ENCODE measurements at regions not wholly inside any gene's neighbourhood (a gene's known extent, or its start where the extent isn't known, plus 50 kb on each side); places are given as distances from the start of the nearest gene placed in this dataset.
A peak's percentile ranks its signal among the peaks of the same experiment; 100 is the strongest.

GRCh38 chr12:124123296-124124000 is 150.4 kb downstream of the ZNF664 start:
- no peak for TF ChIP-seq CTCF (IDR thresholded peaks at IDR 0.05; ENCODE audit: unreplicated experiment)
- Mint-ChIP-seq H3K9me3 (ENCODE audit: unreplicated experiment) (no peaks in the 10 kb centered on the region), H3K27ac (ENCODE audit: low read depth, unreplicated experiment) (no peak overlapping the region), H3K27me3 (ENCODE audit: insufficient read depth, unreplicated experiment) (no peaks in the 10 kb centered on the region), H3K4me3 (ENCODE audit: unreplicated experiment) (no peak overlapping the region), H3K36me3 (ENCODE audit: insufficient read depth, unreplicated experiment) (no peaks in the 10 kb centered on the region), H3K4me1 (ENCODE audit: insufficient read depth, unreplicated experiment) (peaks cover 13% of the 10 kb centered on the region)
- no TSS peak for BruUV-seq (replicated peaks)
- intact Hi-C loops (cut with micrococcal nuclease), result no loop called here
- ChIA-PET CTCF (interaction anchor here (0.5 to 0.6 kb wide), 3 partner anchors 54 to 794 kb away, joined by 3 to 7 read pairs (median 3); no protein-coding TSS in a partner anchor), POLR2A (no interaction called here)
- DNase-seq (ENCODE audit: unreplicated experiment), result no peak

GRCh38 chr12:124125203-124125871 is 152.3 kb downstream of the ZNF664 start:
- POLR2A ChIA-PET, result interaction anchor here (0.5 to 0.7 kb wide), 2 partner anchors 18 to 584 kb away, joined by 3 read pairs; no protein-coding TSS in a partner anchor
- Mint-ChIP-seq H3K27me3 (ENCODE audit: insufficient read depth, unreplicated experiment) (no peaks in the 10 kb centered on the region), H3K4me3 (ENCODE audit: unreplicated experiment) (no peak overlapping the region), H3K4me1 (ENCODE audit: insufficient read depth, unreplicated experiment) (peaks cover 13% of the 10 kb centered on the region), H3K36me3 (ENCODE audit: insufficient read depth, unreplicated experiment) (no peaks in the 10 kb centered on the region), H3K9me3 (ENCODE audit: unreplicated experiment) (no peaks in the 10 kb centered on the region), H3K27ac (ENCODE audit: low read depth, unreplicated experiment) (peak overlapping the region; percentile 55)
- DNase-seq (ENCODE audit: unreplicated experiment), result peak; percentile 56
- TF ChIP-seq CTCF (IDR thresholded peaks at IDR 0.05; ENCODE audit: unreplicated experiment), result no peak
- no TSS peak for BruUV-seq (replicated peaks)
- CTCF ChIA-PET, result interaction anchor here (0.6 kb wide), 1 partner anchor 13 kb away, joined by 4 read pairs; no protein-coding TSS in a partner anchor
- intact Hi-C loops (cut with micrococcal nuclease), result no loop called here

GRCh38 chr12:124126950-124127655 is 154.1 kb downstream of the ZNF664 start:
- BruUV-seq (replicated peaks), result no TSS peak
- Mint-ChIP-seq H3K4me1 (ENCODE audit: insufficient read depth, unreplicated experiment) (peaks cover 13% of the 10 kb centered on the region), H3K36me3 (ENCODE audit: insufficient read depth, unreplicated experiment) (no peaks in the 10 kb centered on the region), H3K9me3 (ENCODE audit: unreplicated experiment) (no peaks in the 10 kb centered on the region), H3K27me3 (ENCODE audit: insufficient read depth, unreplicated experiment) (no peaks in the 10 kb centered on the region), H3K27ac (ENCODE audit: low read depth, unreplicated experiment) (no peak overlapping the region), H3K4me3 (ENCODE audit: unreplicated experiment) (no peak overlapping the region)
- intact Hi-C loops (cut with micrococcal nuclease), result no loop called here
- ChIA-PET POLR2A (interaction anchor here (0.6 kb wide), 1 partner anchor 98 kb away, joined by 5 read pairs; no protein-coding TSS in a partner anchor), CTCF (no interaction called here)
- no peak for DNase-seq (ENCODE audit: unreplicated experiment)
- TF ChIP-seq CTCF (IDR thresholded peaks at IDR 0.05; ENCODE audit: unreplicated experiment), result no peak

- no peak overlapping the region for H3K27ac Mint-ChIP-seq (ENCODE audit: low read depth, unreplicated experiment)
- no peaks in the 10 kb centered on the region for H3K9me3 Mint-ChIP-seq (ENCODE audit: unreplicated experiment)
- ChIA-PET CTCF (no interaction called here), POLR2A (no interaction called here)
- H3K4me3 Mint-ChIP-seq (ENCODE audit: unreplicated experiment), result no peak overlapping the region
- BruUV-seq (replicated peaks), result no TSS peak
- H3K4me1 Mint-ChIP-seq (ENCODE audit: insufficient read depth, unreplicated experiment), result peaks cover 13% of the 10 kb centered on the region
- no peak for TF ChIP-seq CTCF (IDR thresholded peaks at IDR 0.05; ENCODE audit: unreplicated experiment)
- H3K27me3 Mint-ChIP-seq (ENCODE audit: insufficient read depth, unreplicated experiment), result no peaks in the 10 kb centered on the region
- intact Hi-C loops (cut with micrococcal nuclease), result no loop called here
- no peak for DNase-seq (ENCODE audit: unreplicated experiment)
- no peaks in the 10 kb centered on the region for H3K36me3 Mint-ChIP-seq (ENCODE audit: insufficient read depth, unreplicated experiment)
Observed at GRCh38 chr12:124129132-124129531, 156.1 kb downstream of the ZNF664 start.

All from MCF 10A (cell line).